ENCODE measurements at regions not wholly inside any gene's neighbourhood (a gene's known extent, or its start where the extent isn't known, plus 50 kb on each side); places are given as distances from the start of the nearest gene placed in this dataset.

DNA sequence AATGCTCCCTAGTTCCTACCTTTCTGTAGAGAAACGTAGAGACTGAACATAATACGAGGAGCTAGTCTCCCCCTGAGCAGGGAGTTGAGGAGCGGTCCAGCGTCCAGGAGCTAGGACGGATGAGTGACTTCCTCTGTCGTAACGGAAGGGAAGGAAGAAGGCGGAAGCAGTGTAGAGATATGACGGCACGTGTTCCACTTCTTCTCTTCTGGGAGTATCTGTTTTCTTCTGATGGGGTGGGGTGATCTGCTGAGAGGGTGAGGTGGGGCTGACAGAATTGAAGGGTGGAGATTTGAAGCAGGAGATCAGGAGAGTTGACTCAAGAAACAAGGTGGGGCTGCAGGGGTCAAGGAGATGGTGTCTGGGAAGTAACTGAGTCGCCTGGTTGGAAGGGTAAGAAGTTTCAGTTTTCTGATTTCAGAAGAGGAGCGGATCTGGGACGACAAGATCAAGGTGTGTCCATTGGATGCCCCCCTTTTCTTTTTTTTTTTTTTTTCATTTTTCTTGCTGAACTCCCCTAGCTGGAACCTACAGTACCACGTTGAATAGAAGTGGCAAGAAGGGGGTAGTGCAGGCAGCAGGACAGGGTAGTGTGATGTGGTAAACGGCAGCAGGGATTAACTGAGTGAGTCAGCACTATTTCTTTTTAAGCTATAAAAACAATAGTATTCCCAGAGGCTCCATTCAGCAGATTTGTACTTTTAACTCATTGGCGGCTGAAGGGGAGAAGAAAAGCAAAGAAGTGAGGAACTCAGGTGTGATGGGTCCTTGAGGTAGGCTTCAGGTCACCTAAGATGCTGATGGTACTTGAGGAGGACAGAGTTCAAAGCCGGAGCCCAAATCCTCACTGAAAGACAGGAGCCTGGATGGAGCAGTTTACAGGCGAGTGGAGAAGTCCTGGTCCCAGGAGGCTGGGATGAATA lies 50.8 kb upstream of the SETD7 start (continued):
- TF ChIP-seq UBTF (IDR thresholded peaks at IDR 0.05; ENCODE audit: borderline replicate concordance in 1 of 2, low read depth in 2 of 2, low read length in 2 of 2) (no peak), FUS (optimal IDR thresholded peaks at IDR 0.05; ENCODE audit: low read depth, low read length) (no peak), ETV1 (tag; conservative IDR thresholded peaks at IDR 0.05; ENCODE audit: low read depth) (peak; percentile 77), KLF6 (CRISPR knock-in tag; IDR thresholded peaks at IDR 0.05; ENCODE audit: borderline replicate concordance) (no peak), KAT2B (IDR thresholded peaks at IDR 0.05; ENCODE audit: low read depth, low read length) (no peak), MCM3 (IDR thresholded peaks at IDR 0.05) (no peak)
- TF ChIP-seq, protein P1, sequence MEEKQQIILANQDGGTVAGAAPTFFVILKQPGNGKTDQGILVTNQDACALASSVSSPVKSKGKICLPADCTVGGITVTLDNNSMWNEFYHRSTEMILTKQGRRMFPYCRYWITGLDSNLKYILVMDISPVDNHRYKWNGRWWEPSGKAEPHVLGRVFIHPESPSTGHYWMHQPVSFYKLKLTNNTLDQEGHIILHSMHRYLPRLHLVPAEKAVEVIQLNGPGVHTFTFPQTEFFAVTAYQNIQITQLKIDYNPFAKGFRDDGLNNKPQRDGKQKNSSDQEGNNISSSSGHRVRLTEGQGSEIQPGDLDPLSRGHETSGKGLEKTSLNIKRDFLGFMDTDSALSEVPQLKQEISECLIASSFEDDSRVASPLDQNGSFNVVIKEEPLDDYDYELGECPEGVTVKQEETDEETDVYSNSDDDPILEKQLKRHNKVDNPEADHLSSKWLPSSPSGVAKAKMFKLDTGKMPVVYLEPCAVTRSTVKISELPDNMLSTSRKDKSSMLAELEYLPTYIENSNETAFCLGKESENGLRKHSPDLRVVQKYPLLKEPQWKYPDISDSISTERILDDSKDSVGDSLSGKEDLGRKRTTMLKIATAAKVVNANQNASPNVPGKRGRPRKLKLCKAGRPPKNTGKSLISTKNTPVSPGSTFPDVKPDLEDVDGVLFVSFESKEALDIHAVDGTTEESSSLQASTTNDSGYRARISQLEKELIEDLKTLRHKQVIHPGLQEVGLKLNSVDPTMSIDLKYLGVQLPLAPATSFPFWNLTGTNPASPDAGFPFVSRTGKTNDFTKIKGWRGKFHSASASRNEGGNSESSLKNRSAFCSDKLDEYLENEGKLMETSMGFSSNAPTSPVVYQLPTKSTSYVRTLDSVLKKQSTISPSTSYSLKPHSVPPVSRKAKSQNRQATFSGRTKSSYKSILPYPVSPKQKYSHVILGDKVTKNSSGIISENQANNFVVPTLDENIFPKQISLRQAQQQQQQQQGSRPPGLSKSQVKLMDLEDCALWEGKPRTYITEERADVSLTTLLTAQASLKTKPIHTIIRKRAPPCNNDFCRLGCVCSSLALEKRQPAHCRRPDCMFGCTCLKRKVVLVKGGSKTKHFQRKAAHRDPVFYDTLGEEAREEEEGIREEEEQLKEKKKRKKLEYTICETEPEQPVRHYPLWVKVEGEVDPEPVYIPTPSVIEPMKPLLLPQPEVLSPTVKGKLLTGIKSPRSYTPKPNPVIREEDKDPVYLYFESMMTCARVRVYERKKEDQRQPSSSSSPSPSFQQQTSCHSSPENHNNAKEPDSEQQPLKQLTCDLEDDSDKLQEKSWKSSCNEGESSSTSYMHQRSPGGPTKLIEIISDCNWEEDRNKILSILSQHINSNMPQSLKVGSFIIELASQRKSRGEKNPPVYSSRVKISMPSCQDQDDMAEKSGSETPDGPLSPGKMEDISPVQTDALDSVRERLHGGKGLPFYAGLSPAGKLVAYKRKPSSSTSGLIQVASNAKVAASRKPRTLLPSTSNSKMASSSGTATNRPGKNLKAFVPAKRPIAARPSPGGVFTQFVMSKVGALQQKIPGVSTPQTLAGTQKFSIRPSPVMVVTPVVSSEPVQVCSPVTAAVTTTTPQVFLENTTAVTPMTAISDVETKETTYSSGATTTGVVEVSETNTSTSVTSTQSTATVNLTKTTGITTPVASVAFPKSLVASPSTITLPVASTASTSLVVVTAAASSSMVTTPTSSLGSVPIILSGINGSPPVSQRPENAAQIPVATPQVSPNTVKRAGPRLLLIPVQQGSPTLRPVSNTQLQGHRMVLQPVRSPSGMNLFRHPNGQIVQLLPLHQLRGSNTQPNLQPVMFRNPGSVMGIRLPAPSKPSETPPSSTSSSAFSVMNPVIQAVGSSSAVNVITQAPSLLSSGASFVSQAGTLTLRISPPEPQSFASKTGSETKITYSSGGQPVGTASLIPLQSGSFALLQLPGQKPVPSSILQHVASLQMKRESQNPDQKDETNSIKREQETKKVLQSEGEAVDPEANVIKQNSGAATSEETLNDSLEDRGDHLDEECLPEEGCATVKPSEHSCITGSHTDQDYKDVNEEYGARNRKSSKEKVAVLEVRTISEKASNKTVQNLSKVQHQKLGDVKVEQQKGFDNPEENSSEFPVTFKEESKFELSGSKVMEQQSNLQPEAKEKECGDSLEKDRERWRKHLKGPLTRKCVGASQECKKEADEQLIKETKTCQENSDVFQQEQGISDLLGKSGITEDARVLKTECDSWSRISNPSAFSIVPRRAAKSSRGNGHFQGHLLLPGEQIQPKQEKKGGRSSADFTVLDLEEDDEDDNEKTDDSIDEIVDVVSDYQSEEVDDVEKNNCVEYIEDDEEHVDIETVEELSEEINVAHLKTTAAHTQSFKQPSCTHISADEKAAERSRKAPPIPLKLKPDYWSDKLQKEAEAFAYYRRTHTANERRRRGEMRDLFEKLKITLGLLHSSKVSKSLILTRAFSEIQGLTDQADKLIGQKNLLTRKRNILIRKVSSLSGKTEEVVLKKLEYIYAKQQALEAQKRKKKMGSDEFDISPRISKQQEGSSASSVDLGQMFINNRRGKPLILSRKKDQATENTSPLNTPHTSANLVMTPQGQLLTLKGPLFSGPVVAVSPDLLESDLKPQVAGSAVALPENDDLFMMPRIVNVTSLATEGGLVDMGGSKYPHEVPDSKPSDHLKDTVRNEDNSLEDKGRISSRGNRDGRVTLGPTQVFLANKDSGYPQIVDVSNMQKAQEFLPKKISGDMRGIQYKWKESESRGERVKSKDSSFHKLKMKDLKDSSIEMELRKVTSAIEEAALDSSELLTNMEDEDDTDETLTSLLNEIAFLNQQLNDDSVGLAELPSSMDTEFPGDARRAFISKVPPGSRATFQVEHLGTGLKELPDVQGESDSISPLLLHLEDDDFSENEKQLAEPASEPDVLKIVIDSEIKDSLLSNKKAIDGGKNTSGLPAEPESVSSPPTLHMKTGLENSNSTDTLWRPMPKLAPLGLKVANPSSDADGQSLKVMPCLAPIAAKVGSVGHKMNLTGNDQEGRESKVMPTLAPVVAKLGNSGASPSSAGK (IDR thresholded peaks at IDR 0.05): peak; percentile 79
- TF ChIP-seq, protein P2, sequence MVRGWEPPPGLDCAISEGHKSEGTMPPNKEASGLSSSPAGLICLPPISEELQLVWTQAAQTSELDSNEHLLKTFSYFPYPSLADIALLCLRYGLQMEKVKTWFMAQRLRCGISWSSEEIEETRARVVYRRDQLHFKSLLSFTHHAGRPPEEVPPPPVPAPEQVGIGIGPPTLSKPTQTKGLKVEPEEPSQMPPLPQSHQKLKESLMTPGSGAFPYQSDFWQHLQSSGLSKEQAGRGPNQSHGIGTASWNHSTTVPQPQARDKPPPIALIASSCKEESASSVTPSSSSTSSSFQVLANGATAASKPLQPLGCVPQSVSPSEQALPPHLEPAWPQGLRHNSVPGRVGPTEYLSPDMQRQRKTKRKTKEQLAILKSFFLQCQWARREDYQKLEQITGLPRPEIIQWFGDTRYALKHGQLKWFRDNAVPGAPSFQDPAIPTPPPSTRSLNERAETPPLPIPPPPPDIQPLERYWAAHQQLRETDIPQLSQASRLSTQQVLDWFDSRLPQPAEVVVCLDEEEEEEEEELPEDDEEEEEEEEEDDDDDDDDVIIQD (CRISPR knock-in tag; IDR thresholded peaks at IDR 0.05): no peak
- TF ChIP-seq, protein P3, sequence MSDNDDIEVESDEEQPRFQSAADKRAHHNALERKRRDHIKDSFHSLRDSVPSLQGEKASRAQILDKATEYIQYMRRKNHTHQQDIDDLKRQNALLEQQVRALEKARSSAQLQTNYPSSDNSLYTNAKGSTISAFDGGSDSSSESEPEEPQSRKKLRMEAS (CRISPR knock-in tag; IDR thresholded peaks at IDR 0.05): no peak

Data from K562 (cell line).